NOMO-1 (cell line): ENCODE measurements at regions not wholly inside any gene's neighbourhood (a gene's known extent, or its start where the extent isn't known, plus 50 kb on each side); places are given as distances from the start of the nearest gene placed in this dataset.
"Not testable (repeated sequence)": the region's sequence is repeated elsewhere in the genome, so short reads cannot be mapped to it uniquely, and the experiment has no call there.

Source experiments
- DNase-seq, 2 experiments: peaks; one replicate each; lab custom pipeline; 2025; ENCODE audit not compliant: unreplicated experiment in 2 of 2; lab: John Stamatoyannopoulos, UW

DNA sequence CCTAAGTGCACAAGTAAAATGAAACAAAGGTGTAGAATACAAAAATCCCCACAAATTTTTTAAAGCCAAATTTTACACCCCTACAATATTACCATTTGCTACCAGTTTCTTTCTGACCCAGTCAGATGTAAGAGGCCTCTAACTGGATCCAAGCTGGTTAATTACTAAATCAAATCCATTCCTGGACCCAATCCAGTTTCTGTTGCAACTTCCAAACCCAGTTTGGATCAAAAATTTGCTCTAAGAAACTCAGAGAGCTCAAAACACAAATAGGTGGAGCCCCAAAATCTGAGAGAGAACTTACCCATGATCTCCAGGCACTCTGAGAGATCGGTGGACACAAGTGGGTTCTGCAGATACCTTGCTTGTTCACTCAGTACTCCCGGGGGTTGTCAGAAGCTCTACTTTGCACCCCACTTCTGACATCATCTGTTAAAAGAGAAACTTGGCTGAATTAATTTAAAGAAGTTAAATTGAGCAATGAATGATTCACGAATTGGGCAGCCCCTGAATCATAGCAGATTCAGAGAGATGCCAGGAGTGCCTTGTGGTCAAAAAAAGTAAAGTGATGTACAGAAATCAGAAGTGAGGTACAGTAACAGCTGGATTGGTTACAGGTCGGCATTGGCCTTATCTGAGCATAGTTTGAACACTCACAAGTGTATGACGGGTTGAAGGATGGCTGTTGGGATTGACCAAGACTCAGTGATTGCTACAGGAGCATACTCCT is 448.0 kb downstream of the KCNT2 start:
- peak in 1 of 2 experiments; percentile 19 for DNase-seq

DNA sequence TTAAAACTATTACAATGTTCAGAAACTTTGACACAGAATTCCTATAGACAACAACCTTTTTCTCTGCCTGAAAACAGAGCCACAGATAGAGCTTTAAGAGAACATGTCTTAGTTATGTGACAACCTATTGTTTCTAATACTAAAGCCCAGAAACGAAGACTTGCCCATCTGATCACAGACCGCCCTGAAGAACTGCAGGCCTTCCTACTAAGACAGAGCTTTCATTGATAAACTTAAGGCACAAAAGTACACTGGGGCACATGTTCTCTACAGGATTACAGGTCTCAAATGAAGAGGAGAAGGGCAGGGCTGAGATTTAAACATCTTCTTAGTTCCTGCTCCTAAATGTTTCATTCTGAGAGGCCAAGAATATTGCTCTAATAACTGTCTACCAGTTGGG is 452.7 kb downstream of the KCNT2 start:
- no peak for DNase-seq

DNA sequence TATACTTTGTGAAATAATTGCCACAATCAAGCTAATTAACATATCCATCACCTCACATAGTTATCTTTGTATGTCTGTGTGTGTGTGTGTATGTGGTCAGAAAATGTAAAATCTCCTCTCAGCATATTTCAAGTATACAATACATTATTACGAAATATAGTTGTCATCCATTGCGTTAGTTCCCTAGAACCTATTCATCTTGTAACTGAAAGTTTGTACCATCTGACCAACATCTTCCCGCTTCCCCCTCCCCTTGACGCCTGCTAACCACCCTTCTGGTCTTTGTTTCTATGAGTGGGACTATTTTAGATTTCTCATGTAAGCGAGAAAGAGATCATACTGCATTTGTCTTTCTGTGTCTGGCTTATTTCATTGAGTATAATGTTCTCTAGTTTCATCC is 455.3 kb downstream of the KCNT2 start:
- peak; percentile 34 to 81 for DNase-seq

DNA sequence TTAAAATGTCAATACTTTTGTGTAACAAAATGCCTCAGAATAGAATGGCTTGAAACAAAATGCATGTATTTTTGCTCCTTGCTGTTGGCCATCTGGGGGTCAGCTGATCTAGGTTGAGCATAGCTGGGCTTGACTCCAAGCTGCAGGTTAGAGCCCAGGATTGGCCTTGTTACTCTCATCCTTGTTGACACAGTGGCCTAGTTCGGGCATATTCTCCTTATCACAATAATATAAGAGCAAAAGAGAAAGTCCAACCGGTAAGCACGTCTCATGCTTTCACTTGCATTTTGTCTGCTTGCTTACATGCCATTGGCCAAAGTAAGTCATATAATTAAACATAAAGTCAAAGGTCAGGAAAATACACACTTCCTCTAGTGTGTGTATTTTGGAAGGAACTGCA is 456.2 kb downstream of the KCNT2 start:
- DNase-seq: no peak

DNA sequence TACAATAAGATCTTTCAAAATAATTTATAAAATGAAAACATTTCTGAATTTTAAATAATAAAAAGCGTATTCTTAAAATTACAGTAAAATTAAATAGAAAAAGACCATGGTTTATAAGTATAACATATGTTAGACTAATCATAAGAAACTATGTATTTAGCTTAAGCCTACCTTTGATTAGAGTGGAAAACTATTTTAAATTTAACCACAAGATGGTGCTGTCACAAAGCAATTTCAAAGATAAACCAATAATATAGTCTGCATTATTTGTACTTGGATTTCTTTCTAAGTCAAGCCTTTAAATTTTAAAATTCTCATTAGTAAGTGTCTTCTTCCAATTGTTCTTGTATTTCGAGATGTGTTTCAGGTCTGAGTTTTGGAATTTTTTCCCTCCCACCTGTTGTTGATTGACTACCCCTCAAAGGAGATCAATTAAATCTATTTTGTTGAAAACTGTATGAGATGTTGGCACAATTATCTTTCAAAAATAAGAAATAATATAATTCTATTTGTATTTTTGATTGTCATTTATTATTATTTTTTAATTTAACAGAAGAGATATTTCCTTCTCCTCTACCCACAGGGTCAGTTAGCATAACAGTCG is 459.8 kb downstream of the KCNT2 start:
- DNase-seq: peak in 1 of 2 experiments; percentile 34

DNA sequence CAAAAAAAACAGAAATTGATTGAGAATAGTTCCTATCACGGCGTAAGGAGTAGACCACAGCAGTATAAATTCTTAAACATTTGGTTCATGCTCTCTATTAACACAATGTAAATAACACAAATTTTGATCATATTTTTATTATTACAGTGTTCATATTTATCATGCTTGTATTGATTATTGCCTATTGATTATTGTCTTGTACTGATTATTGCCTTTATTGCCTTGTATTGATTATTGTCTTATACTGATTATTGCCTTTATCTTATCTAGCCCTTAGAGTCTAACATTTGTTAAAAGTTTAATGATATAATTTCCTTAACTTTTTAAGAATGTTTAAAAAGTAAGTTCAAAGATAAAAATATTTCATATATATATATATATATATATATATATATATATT is 460.7 kb downstream of the KCNT2 start:
- DNase-seq: no peak

DNA sequence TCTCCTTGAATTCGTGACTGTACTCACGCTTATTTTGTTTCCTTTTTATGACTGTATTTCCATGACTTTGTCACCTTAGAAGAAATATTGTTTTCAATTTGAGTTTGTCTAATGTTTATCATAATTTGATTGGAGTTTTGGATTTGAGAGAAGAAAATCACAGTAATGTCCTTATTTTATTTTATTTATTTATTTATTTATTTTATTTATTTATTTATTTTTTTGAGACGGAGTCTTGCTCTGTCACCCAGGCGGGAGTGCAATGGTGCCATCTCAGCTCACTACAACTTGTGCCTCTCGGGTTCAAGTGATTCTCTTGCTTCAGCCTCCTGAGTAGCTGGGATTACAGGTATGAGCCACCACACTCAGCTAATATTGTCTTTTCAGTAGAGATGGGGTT is 463.1 kb downstream of the KCNT2 start:
- not testable (repeated sequence) for DNase-seq

DNA sequence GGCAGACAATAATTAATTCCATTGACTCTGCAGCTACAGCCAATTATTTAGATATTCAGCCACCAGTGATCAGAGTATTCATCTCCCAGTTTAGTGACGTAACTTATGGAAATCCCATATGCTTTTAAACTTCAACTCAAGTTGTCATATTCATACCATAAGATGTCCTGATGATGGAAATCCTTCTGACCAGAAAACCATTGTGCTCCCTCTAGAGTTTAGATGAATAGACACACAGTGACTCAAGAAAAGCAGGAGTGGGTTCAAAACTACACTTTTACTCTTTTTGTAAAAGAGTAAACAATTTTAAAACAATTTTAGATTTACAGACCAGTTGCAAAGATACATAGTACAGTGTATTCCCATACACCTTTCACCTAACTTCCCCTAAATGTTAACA is 463.7 kb downstream of the KCNT2 start:
- DNase-seq: no peak

DNA sequence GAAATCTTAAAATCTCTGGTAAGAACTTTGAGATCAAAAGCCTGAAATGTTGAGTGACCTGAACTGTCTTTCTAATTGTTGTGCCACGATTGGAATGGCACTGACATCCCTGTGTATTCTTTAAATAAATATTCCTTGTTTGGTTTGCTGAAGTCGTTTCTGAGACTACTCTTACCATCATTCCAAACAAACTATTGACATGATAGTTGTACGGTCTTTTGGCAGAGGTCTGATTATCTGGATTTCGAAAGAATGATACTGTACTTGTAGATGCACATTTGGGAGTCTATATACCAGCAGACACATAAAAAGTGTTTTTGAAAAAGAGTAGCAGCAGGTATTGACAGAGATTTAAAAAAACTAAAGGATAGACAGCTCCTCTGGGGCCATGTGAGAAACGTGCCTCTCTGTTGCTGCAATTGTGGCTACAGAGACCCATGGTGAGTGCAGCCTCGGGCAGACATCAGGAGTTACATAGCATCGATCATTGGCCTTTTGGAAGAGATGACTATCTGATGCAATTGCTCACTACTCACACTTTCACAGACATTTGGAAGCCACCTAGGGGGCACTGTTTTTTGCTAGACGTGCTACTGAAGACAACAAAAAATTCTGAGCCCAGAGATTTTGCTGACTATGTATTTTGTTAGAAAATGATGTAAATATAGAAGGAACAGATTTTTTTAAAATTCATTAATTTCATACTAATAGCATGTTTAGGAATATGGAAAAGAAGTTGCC is 464.5 kb downstream of the KCNT2 start:
- DNase-seq: no peak

DNA sequence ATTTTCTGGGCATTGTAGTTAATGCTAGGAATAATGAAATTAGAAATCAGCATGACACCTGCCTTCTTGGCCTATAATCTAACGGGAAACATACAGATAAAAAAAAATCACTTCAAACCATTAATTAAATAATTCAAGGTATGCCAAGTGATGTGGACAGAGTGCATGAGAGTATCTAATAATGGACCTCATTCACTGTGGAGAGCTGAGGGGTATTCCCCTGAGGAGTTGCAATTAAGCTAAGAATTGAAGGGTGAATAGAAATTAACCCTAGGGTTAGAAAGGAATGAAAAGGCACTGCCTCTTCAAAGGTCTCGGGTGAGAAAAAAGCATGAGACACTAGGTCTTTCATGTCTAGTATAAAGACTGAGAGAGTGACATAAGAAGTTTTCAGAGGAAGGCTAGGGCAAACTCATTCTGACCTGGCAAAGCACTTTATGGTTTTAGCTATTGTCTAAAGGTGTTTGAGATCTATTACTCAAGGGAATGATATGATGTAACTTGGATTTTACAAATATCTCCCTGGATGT is 466.1 kb downstream of the KCNT2 start:
- DNase-seq: no peak

DNA sequence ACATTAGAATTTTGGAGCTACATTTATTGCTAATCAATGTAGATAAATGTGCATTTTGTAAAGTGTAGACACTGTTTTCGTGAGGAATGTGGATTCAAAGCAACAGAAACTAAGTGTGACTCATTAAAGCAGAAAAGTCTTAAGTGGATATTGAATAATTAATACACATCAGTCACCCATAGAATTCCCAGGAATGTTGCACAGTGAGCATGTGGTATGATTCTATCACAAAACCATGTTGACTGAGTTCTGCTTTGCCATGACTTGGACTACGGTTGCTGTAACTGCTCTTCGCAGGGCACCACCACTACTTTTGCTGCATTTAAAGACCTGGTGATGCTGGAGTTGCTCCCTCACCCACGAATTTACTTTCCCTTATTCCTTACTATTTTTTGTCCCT is 471.8 kb downstream of the KCNT2 start:
- no peak for DNase-seq

DNA sequence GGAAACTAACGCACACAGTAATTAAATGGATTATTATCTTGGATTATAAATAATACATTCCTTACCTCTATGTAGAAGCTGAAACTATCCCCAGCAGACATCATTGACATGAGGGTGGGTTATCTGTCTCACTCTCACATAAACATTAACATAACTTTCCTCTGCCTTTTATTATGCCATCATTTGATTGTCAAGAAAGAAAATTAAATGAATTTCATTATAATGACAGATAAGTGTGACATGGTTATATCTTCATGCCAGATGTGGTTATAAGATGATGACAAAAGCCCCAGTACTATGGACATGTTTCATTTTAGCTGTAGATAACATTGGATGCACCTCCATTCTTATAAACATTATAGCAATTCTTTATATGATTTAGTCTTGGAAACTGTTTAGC is 476.5 kb downstream of the KCNT2 start:
- DNase-seq: no peak

DNA sequence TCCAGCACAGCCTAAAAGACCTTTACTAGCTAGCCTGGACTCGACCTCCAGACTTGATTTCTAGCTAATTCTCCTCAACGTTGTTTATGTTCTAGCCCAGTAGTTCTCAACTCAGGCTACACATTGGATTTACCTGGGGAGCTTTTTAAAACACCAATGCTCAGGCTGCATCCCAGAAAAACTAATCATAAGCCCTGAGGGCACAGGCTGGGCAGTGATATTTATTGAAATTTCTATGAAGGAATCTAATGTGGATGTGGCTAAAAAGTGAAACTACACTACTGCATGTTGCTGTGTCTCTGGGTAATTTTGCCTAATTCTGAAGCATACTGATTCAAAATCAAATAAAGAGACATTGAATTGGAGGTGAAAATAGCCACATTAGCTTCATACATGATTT is 479.4 kb downstream of the KCNT2 start:
- DNase-seq: no peak

DNA sequence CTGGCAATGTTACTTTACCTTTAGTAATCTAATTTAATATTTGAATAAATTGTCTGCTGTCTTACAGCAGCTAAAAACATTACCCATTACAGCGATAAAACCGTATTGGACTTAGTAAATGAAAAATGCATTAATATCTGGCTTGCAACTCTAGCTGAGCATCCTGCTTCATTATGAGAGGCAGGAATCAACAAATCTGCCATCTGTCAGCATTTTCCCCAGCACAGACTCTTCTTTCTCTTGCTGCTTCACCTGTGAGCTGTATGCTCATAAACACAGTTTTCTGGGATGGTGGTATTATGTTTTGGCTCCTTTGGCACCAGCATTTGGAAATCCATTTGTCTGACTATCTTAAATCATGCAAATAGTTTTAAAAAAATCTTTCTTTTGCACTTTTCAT is 487.1 kb downstream of the KCNT2 start:
- DNase-seq: no peak

DNA sequence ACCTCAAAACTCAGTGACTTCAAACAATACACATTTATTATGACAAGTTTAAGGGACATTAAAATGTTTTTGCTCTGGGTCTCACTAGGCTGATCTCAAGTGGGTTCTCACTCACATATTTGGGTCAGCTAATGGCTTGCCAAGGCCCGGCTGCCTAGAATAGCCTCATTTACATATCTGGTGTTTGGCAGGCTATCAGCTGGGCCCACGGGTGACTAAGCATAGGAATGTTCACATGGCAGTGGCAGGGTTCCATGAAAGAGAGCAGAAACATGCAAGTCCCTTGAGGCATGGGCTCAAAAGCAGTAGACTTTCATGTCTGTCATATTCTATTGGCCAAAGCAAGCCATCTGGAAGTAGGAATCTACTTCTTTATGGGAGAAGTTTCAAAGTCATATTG is 492.6 kb downstream of the KCNT2 start:
- no peak for DNase-seq

DNA sequence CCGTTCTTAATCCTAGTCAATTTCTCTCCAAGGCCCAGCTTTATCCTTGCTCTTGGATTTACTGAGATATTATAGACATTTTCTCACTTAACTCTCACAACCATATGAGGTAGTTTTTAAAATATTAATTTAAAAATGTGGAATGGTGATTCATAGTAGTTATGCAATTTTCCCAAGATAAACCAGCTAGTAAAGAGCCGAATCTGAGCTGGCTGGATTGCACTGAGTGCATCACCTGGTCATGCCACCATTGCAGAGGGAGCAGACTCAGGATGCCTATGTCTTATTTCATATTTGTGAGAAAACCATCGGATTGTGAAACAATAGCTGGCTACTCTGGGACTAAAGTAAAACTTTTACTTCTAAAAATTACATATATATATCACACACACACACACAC is 494.0 kb downstream of the KCNT2 start:
- DNase-seq: no peak

DNA sequence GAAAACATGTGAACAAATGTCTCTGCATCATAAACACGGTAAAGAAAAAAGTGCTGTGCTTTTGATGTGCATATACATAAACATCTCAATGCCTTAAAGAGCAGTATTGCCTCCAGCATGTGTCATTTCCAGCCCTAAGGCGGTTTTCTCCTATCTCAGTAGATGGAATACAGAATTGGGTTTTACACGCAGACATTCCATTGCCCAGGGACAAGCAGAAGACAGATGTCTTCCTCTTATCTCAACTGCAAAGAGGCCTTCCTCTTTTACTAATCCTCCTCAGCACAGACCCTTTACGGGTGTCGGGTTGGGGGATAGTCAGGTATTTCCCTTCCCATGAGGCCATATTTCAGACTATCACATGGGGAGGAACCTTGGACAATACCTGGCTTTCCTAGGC is 499.2 kb downstream of the KCNT2 start:
- not testable (repeated sequence) for DNase-seq

DNA sequence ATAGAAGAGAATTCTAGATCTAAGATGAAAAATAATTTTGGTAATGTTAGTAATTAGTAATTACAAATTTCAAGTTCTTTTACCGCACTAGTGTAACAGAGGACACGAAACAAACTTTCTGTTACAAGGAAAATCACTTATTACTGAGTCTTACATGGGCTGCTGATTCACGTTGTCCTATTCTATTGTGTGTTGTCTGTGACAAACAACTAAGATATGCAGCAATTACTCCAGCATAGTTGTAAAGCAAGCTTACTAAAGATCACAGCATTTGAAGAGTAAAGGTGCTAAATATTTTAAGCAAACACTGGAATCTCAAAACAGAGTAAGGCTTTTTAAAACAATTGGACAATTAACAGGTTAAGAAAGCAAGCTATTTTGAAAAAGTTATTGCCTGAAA is 502.3 kb downstream of the KCNT2 start:
- no peak for DNase-seq

DNA sequence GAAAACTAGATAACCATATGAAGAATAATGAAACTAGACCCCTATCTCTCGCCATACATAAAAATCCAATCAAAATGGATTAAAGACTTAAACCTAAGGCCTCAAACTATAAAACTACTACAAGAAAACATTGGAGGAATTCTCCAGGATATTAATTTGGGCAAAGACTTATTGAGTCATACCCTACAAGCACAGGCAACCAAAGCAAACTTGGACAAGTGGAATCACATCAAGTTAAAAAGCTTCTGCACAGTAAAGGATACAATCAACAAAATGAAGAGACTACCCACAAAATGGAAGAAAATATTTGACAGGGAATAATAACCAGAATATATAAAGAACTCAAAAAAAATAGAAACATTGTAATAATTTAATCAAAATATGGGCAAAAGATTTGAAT is 505.4 kb downstream of the KCNT2 start:
- no peak for DNase-seq

DNA sequence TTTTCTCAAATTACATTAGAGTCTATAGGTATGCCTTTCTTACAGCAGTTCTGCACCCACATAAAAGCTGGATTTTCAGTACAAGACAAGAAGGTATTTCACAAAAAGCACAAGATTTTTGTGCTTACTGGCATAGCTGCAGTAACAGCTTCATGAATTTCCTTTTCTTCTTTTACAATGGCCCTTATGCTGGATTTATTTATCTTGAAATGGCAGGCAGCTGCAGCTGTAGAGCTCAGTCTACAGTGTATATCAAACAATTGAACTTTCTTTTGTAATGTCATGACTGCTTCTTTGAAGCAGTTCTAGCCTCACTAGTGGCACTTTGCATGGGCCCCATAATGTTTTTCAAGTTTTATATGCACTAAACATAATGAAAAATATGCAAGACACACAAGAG is 510.2 kb downstream of the KCNT2 start:
- DNase-seq: no peak

DNA sequence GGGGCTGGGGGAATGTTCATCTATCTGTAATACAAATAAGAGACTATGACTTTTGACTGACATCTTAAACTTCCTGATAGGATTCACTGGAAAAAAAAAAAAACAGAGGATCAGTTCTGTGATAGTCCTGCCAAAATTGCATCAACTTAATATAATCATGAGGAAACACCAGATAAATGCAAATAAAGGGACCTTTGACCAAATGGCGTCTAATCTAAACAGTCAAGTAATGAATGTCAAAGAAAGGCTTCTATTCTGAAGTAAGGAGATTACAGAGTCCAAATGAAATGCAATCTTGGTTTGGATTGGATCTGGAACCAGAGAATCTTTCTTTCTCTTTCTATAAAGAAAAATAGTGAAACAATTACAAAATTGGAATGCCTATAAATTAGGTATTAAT is 513.4 kb downstream of the KCNT2 start:
- DNase-seq: no peak
